BE2C (cell line): ENCODE measurements at regions not wholly inside any gene's neighbourhood (a gene's known extent, or its start where the extent isn't known, plus 50 kb on each side); places are given as distances from the start of the nearest gene placed in this dataset.
"Not testable (repeated sequence)": the region's sequence is repeated elsewhere in the genome, so short reads cannot be mapped to it uniquely, and the experiment has no call there.

Experiments
- DNase-seq: peaks from one replicate; pipeline ENCODE4 v3.0.0-alpha.2; 2020
- H3K27me3 ChIP-seq: fragments of 250-450 bp; sonication (Bioruptor Pico); 2 replicates; pipeline ENCODE4 v1.5.1; 2020; ENCODE audit warnings: mild to moderate bottlenecking
- H3K36me3 ChIP-seq: fragments of 250-450 bp; sonication (Bioruptor Pico); 2 replicates; pipeline ENCODE4 v1.5.1; 2020; ENCODE audit warnings: mild to moderate bottlenecking
- H3K4me1 ChIP-seq: fragments of 250-450 bp; sonication (Bioruptor Pico); 2 replicates; pipeline ENCODE4 v1.5.1; 2020
- H3K4me3 ChIP-seq: 2 replicates; pipeline ENCODE4 v1.5.1; 2011; ENCODE audit warnings: low read depth, low read length
- H3K9me3 ChIP-seq: fragments of 250-450 bp; sonication (Bioruptor Pico); 2 replicates; pipeline ENCODE4 v1.5.1; 2020
- TF ChIP-seq, protein P1 (sequence below): IDR thresholded peaks from 2 replicates; pipeline ENCODE4 v1.5.1; 2012; ENCODE audit warnings: mild to moderate bottlenecking, low read depth, low read length

- Histone ChIP-seq H3K36me3 (no peaks in the 10 kb centered on the region), H3K4me3 (no peak overlapping the region), H3K27me3 (no peaks in the 10 kb centered on the region), H3K4me1 (no peaks in the 10 kb centered on the region), H3K9me3 (no peaks in the 10 kb centered on the region)
- DNase-seq = no peak
- TF ChIP-seq, protein P1, sequence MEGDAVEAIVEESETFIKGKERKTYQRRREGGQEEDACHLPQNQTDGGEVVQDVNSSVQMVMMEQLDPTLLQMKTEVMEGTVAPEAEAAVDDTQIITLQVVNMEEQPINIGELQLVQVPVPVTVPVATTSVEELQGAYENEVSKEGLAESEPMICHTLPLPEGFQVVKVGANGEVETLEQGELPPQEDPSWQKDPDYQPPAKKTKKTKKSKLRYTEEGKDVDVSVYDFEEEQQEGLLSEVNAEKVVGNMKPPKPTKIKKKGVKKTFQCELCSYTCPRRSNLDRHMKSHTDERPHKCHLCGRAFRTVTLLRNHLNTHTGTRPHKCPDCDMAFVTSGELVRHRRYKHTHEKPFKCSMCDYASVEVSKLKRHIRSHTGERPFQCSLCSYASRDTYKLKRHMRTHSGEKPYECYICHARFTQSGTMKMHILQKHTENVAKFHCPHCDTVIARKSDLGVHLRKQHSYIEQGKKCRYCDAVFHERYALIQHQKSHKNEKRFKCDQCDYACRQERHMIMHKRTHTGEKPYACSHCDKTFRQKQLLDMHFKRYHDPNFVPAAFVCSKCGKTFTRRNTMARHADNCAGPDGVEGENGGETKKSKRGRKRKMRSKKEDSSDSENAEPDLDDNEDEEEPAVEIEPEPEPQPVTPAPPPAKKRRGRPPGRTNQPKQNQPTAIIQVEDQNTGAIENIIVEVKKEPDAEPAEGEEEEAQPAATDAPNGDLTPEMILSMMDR = no peak
These were observed 179.1 kb upstream of the E2F8 start for GRCh38 chr11:19419808-19420207.

- H3K36me3 ChIP-seq = no peaks in the 10 kb centered on the region
- H3K4me1 ChIP-seq = no peaks in the 10 kb centered on the region
- H3K9me3 ChIP-seq = no peaks in the 10 kb centered on the region
- no peaks in the 10 kb centered on the region for H3K27me3 ChIP-seq
- DNase-seq = no peak
- TF ChIP-seq, protein P1 = no peak
- H3K4me3 ChIP-seq = no peak overlapping the region
These were observed 178.4 kb upstream of the E2F8 start for GRCh38 chr11:19419021-19419750.

- H3K27me3 ChIP-seq = no peaks in the 10 kb centered on the region
- DNase-seq = no peak
- TF ChIP-seq, protein P1 = no peak
These were observed 177.5 kb upstream of the E2F8 start for GRCh38 chr11:19418221-19418620.

DNA sequence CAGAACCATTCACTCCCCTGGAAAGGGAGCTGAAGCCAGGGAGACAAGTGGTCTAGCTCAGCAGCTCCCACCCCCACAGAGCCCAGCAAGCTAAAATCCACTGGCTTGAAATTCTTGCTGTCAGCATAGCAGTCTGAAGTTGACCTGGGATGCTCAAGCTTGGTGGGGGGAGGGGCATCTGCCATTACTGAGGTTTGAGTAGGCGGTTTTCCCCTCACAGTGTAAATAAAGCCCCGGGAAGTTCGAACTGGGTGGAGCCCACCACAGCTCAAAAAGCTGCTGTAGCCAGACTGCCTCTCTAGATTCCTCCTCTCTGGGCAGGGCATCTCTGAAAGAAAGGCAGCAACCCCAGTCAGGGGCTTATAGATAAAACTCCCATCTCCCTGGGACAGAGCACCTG lies 171.3 kb upstream of the E2F8 start:
- not testable (repeated sequence) for H3K27me3 ChIP-seq, H3K36me3 ChIP-seq, H3K4me1 ChIP-seq, H3K9me3 ChIP-seq, H3K4me3 ChIP-seq, DNase-seq

More at GRCh38 chr11:19418221-19418620, 177.5 kb upstream of the E2F8 start:
- Histone ChIP-seq H3K36me3 (no peaks in the 10 kb centered on the region), H3K4me1 (no peaks in the 10 kb centered on the region), H3K4me3 (no peak overlapping the region), H3K9me3 (no peaks in the 10 kb centered on the region)

GRCh38 chr11:19410032-19410431 lies 169.3 kb upstream of the E2F8 start:
- H3K4me1 ChIP-seq = no peaks in the 10 kb centered on the region
- H3K4me3 ChIP-seq = no peak overlapping the region
- H3K27me3 ChIP-seq = no peaks in the 10 kb centered on the region
- TF ChIP-seq, protein P1 = no peak
- H3K36me3 ChIP-seq = no peaks in the 10 kb centered on the region
- DNase-seq = no peak
- no peaks in the 10 kb centered on the region for H3K9me3 ChIP-seq

- Histone ChIP-seq H3K9me3 (no peaks in the 10 kb centered on the region), H3K4me3 (no peak overlapping the region), H3K36me3 (no peaks in the 10 kb centered on the region), H3K4me1 (no peaks in the 10 kb centered on the region), H3K27me3 (no peaks in the 10 kb centered on the region)
- TF ChIP-seq, protein P1 = no peak
- DNase-seq = no peak
These were observed 168.6 kb upstream of the E2F8 start for GRCh38 chr11:19409307-19409706.
